Chondrocyte (in vitro differentiated cells): ENCODE measurements at regions not wholly inside any gene's neighbourhood (a gene's known extent, or its start where the extent isn't known, plus 50 kb on each side); places are given as distances from the start of the nearest gene placed in this dataset.

Experiments used
- DNase-seq: peaks from one replicate; pipeline ENCODE4 v3.0.0; 2021; ENCODE audit warnings: mixed read lengths, low spot score
- H3K27ac Mint-ChIP-seq: one replicate; pipeline ENCODE4 v1.8.0; 2021; ENCODE audit warnings: mild to moderate bottlenecking, moderate library complexity, mixed read lengths; ENCODE audit not compliant: unreplicated experiment
- H3K27me3 Mint-ChIP-seq: 2 replicates; pipeline ENCODE4 v1.8.0; 2021; ENCODE audit warnings: low read depth, mixed read lengths
- H3K36me3 Mint-ChIP-seq: 2 replicates; pipeline ENCODE4 v1.8.0; 2021; ENCODE audit warnings: low read depth, mixed read lengths
- H3K4me1 Mint-ChIP-seq: 2 replicates; pipeline ENCODE4 v1.8.0; 2021; ENCODE audit warnings: low read depth, mild to moderate bottlenecking, mixed read lengths
- H3K4me3 Mint-ChIP-seq: one replicate; pipeline ENCODE4 v1.8.0; 2021; ENCODE audit warnings: mild to moderate bottlenecking, moderate library complexity, mixed read lengths; ENCODE audit not compliant: unreplicated experiment
- H3K9me3 Mint-ChIP-seq: 2 replicates; pipeline ENCODE4 v1.8.0; 2021; ENCODE audit warnings: low read depth, mixed read lengths
- TF ChIP-seq, protein P1 (sequence below): fragments of 200-600 bp; sonication (generic); IDR thresholded peaks from 2 replicates; pipeline ENCODE4 v1.5.0; 2021; ENCODE audit warnings: antibody characterized with exemption, mild to moderate bottlenecking, moderate library complexity

DNA sequence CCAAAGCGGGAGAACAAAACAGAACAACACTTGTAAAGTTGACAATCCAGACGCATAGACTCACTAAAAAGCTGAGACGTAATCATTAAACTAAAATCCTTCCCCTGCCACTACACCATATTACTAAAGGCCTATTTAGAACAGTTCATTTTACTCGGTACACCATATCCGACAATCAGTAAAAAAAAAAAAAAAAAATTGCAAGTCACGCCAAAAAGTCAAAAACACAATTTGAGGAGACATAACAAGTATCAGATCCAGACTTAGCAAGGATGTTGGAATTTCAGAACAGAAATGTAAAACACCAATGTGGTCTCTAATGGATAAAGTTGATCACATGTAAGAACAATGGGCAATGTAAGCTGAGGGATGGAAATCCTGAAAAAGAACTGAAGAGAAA is 1899.4 kb downstream of the STIM2 start:
- TF ChIP-seq, protein P1, sequence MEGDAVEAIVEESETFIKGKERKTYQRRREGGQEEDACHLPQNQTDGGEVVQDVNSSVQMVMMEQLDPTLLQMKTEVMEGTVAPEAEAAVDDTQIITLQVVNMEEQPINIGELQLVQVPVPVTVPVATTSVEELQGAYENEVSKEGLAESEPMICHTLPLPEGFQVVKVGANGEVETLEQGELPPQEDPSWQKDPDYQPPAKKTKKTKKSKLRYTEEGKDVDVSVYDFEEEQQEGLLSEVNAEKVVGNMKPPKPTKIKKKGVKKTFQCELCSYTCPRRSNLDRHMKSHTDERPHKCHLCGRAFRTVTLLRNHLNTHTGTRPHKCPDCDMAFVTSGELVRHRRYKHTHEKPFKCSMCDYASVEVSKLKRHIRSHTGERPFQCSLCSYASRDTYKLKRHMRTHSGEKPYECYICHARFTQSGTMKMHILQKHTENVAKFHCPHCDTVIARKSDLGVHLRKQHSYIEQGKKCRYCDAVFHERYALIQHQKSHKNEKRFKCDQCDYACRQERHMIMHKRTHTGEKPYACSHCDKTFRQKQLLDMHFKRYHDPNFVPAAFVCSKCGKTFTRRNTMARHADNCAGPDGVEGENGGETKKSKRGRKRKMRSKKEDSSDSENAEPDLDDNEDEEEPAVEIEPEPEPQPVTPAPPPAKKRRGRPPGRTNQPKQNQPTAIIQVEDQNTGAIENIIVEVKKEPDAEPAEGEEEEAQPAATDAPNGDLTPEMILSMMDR, result no peak
- no peaks in the 10 kb centered on the region for H3K4me1 Mint-ChIP-seq
- peaks cover 2% of the 10 kb centered on the region for H3K27me3 Mint-ChIP-seq
- H3K27ac Mint-ChIP-seq, result no peak overlapping the region
- no peak for DNase-seq
- no peak overlapping the region for H3K4me3 Mint-ChIP-seq
- H3K36me3 Mint-ChIP-seq, result no peaks in the 10 kb centered on the region
- peaks cover 3% of the 10 kb centered on the region for H3K9me3 Mint-ChIP-seq

DNA sequence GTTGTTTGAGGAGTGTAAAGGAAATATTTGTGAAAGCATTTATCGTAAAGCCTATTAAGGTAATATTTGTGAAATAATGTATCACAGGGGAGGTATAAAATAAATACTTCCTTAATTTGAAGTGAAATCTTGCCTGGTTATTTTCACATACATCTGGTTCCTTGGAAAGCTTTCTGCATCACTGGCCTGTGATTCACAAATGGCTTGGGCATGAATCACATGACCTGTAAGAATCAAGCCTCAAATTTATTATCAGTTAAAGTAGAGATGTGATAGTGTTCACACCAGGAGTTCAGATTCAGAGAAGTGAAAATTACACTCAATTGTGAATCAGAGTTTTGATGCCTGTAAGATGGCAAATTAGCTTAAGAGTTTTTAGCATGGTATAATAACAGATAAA is 1911.4 kb downstream of the STIM2 start:
- TF ChIP-seq, protein P1, result no peak
- peaks cover 7% of the 10 kb centered on the region for H3K9me3 Mint-ChIP-seq
- H3K4me3 Mint-ChIP-seq, result no peak overlapping the region
- H3K4me1 Mint-ChIP-seq, result no peaks in the 10 kb centered on the region
- peaks cover 5% of the 10 kb centered on the region for H3K27me3 Mint-ChIP-seq
- no peak overlapping the region for H3K27ac Mint-ChIP-seq
- H3K36me3 Mint-ChIP-seq, result no peaks in the 10 kb centered on the region
- DNase-seq, result no peak

DNA sequence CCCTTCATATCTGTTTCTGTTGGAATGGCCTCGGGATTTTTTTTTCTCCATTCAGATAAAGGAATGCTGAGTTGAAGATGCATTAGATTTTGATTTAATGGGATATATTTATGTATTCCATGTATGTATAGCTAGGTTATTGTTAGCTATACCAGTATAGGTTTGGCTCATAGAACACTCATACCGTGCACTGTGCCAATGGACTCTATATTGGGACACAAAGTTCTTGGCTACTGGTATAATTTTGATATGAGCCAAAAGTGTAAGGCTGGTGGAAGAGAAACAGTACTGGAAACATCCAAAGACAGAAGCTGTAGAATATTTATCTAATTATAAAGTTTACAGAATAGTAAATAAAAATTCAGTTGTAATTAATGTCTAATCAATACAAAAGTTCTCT is 1912.1 kb downstream of the STIM2 start:
- Mint-ChIP-seq H3K27me3 (peaks cover 5% of the 10 kb centered on the region), H3K36me3 (no peaks in the 10 kb centered on the region), H3K4me3 (no peak overlapping the region), H3K9me3 (peaks cover 4% of the 10 kb centered on the region), H3K4me1 (no peaks in the 10 kb centered on the region), H3K27ac (no peak overlapping the region)
- TF ChIP-seq, protein P1, result no peak
- no peak for DNase-seq

DNA sequence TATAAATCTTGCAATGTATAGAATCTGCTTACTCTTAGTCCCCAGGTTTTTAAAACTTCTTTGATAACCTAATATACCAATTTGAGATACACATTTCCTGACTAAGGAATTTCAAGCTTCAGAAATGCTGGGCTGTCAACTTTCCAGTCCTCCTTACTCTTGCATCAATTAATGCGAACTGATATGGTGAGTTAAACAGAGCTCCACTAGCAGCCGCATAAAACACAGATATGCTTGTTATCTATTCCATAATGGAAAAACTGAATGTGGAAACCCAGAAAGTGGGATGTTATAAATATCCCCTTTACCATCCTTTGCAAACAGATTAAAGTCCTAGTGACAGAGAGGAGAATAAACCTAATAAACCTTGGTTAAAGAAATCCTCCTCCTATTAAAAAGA is 1913.7 kb downstream of the STIM2 start:
- H3K27ac Mint-ChIP-seq, result no peak overlapping the region
- H3K9me3 Mint-ChIP-seq, result no peaks in the 10 kb centered on the region
- H3K4me1 Mint-ChIP-seq, result no peaks in the 10 kb centered on the region
- H3K36me3 Mint-ChIP-seq, result no peaks in the 10 kb centered on the region
- no peak overlapping the region for H3K4me3 Mint-ChIP-seq
- H3K27me3 Mint-ChIP-seq, result peaks cover 7% of the 10 kb centered on the region
- TF ChIP-seq, protein P1, result no peak
- no peak for DNase-seq

DNA sequence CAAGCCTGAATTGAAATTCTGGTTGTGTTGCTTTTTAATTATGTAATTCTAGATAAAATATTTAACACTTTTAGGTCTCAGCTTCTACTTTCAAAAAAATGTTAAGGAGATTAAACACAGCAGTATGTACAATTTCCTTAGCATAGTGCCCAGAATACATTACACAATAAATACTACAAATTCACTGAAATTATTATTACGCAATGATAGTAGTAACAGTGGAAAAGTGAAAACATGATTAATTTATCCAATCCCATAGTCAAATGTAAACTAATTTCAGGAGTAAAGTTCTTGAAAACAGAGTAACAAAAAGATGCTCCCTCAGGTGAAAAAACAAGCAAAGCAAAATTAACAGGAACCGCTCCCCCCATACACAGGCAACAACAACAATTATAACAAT is 1915.4 kb downstream of the STIM2 start:
- Mint-ChIP-seq H3K9me3 (no peaks in the 10 kb centered on the region), H3K27me3 (peaks cover 7% of the 10 kb centered on the region), H3K27ac (no peak overlapping the region), H3K36me3 (no peaks in the 10 kb centered on the region), H3K4me1 (no peaks in the 10 kb centered on the region), H3K4me3 (no peak overlapping the region)
- TF ChIP-seq, protein P1, result no peak
- no peak for DNase-seq
